GM19043 (cell line): ENCODE measurements at regions not wholly inside any gene's neighbourhood (a gene's known extent, or its start where the extent isn't known, plus 50 kb on each side); places are given as distances from the start of the nearest gene placed in this dataset.

ENCODE experiments used
- ATAC-seq: cut with Tn5 transposase; IDR thresholded peaks from one replicate; pipeline ENCODE4 v1.9.1; 2021; ENCODE audit warnings: low read depth; ENCODE audit not compliant: unreplicated experiment

DNA sequence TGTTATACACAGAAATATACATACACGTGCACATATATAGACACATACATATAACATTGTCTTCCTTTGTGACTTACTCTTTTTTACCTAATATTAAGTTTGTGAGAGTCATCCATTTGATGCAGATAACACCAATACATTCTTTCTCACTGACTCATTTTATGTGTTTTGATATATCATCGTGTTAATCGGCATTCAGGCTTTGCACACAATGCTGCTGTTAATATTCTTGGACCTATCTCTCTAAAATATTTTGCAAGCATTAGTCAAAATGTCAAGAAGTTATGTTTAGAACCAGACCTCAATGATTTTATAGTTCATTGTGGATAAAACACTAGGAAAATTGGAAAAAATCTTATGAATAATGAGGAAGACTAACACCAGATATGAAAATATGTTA lies 441.1 kb downstream of the LRATD1 start:
- no peak for ATAC-seq

DNA sequence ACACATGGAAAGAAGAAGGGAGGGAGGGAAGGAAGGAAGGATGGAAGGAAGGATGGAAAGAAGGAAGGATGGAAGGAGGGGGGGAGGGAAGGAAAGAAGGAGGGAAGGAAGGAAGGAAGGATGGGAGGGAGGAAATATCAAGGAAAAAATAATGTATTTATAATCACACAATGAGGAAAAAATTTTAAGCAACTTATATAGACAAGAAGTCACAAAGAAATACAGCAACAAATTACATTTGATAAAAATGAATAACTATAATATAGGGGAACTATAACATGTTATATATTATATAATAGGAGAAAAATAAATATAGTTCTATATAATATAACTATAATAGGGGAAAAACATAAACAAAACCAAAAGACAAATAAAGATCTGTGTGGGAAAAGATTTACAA lies 441.8 kb downstream of the LRATD1 start:
- ATAC-seq = no peak

DNA sequence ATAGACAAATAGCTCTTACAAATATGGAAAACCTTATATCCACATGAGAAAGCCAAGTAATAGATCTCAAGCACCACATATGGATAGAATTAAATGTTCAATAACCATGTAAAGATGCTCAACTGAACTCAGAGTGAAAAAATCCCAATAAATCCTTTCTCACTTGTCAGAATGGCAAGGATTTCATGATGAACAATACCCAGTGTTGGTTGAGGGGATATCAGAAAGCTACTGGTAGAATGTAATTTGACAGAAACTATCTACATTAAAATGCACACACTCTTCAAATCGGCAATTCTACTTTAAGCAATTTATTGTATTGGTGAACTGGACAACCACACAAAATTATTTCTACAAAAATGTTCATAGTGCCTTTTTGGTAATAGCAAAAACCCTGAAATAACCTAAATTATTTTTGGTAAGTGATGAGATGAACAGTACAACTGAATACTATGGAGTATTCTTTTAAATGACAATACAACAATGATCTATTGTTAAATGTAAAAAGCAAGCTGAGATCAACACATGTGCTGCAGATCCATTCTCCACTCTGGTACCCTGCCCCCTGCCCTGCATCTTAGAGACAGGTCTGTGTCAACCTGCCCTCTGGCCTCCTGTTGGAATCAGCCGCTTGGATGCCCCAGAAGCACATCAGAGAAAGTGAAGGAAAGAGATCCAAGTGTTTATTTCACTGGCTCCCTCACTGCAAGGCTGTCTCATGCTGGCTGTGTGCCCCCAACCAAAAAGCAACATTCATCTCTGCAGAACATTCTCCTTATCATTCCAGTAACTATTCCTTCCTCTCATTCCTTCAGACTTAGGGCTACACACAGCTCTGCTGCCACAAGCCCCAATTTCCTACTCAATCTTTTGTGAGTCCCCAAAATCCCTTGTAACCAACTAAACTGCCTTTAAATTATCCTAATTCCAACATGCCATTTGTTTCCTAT lies 442.5 kb downstream of the LRATD1 start:
- no peak for ATAC-seq

DNA sequence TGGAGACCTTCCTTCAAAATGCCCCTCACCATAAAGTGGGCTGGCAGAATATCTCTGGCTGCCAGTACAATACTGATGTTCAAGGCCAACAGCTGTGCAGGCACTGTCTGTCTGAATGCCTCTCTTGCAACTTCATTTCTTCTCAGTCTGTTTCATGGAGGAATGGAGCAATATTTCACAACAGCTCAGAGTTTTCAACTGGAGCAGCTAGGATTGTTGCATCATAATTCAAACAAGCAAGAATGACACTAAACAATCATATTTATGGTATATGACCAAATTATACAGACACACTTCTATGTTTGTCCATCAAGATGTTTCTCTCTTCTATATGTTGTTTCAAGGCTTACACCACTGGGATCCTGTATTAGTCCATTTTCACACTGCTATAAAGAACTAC lies 444.2 kb downstream of the LRATD1 start:
- no peak for ATAC-seq

DNA sequence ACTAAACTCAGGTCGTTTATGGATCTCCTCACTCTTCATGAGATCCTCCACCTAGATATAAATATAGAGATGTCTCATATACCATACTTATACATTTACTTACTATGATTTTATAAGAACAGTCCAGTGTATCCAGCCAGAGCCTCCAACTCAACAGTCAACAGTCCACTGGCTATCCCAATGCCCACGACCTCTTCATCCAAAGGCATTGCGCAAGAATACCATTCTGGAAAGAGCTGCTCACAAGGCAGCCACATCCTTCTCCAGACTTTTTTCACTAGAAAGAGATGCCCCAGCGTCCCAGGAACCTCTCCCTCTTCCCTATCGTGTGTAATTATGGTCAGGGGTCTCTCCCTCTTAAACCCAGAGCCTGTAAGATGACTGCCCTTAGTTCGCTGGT lies 448.8 kb downstream of the LRATD1 start:
- no peak for ATAC-seq

DNA sequence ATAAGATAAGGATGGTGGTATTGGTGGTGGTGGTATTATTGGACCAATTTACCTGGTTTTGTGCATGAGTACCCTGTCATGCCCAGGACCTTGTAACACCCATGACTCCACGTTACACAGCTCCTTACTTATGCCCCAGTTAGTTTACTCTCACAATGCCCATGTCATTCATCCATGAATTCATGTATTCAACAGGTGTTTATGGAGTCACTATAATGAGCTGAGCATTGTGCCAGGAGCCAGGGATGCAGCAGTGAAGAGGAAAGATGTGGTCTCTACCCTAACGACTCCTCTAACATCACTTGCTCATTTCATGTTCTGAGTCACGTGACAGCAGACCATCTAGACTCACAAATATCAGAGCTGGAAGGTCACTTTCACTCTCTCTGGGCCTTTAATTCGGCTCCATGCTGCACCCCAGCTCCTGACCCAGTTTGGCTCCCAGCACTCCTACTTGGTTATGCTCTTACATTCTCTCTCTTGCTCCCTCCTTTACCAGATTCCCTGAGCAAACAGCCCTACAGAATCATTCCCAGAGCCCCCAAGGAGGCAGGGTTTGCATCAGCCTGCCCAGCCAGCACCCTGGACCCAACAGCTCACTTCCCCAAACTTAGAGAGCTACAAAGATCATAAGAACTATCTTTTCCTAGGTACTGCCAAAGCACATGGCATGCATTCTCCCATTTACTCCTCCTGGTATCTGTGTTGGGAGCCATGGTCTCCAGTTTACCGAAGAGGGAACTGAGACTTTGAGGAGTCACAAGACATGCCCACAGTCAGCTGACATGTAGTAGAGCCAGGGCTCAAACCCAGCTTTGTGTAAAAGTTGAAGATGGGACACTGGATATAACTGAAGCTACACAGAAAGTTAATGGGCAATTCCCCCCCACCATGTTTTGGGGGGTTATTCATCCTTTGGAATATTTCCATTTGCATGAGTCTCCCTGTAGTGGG lies 449.9 kb downstream of the LRATD1 start:
- ATAC-seq = no peak

DNA sequence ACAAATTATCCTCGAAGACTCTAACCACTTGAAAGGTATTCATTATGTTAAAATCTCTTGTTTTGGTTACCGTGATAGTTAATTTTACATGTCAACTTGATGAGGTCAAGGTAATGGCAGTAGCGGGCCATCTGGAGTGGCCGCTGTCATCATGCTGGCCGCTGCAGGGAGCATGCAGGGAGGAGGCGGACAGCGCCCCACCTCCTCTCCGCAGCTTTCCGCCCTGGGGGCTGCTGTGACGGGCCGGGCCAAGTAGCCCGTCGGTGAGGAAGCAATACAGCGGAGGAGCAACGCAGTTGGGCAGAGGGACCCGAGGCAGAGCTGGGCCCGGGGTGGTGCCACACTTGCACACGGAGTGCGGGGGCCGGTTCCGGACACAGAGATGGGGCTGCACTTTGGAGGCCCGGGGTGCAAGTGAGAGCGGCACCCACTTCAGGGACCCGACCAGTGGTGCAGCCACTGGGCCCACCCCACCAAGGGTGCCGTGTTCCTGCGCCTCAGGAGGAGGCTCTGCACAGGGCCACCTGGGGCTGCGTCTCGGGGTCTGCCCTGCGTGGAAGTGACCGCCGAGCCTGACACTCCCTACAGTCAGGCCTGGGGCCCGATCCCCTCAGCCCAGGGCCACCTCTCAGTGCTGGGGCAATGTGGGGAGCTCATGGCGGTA lies 452.4 kb downstream of the LRATD1 start:
- no peak for ATAC-seq

DNA sequence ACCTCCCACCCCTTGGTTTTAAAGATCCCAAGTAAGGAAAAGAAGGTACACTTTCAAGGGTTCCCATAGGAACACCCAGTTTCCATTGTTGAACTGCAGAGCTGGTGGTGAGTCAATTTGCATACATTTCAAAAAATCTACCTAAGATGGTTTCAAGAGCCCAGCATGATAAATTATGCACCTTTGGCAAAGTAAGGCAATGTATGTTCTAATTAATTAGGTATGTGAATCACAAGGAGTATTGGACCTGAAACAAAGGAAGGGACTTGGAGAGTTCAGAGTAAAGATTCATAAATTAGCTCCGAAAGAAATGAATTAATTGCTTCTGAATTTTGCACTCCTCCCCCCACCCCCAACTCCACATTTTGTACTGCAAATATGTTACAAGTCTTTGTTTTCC lies 459.7 kb downstream of the LRATD1 start:
- ATAC-seq = no peak

DNA sequence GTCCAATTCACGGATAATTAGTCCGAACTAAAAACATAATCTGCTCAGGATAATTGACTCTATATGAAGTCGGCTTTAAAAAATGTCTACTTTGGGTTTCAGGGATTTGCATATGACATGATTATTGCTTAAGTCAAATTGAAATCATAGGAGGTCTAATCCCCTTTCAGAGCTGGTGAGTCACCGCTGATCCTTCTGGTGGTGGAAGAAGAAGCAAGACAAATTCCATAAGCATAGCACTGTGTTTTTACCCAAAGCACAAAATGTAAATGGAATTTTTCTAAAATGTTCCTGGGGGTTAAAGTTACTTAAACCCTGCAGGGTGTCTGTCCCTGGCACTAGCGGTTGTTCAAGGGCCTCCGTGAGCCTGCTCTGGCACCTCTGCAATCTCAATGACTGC lies 460.2 kb downstream of the LRATD1 start:
- no peak for ATAC-seq

DNA sequence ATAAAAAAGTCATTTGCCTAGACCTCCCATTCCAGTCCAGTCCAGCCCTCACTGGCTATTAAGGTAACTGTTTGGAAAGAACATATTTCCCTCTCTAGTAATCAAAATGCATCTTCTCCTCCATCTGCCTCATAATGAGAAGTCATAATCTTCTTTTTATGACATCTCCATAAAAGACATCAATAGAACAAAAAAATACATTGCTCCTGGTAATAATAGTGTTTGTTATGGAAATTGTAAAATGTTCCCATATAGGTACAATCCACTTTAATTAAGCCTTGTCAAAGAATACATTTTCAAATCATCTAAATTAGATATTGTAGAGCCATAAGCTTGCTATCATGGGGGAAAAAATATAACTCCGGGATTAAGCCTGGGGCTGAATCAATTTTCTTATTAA lies 461.6 kb downstream of the LRATD1 start:
- ATAC-seq = no peak

DNA sequence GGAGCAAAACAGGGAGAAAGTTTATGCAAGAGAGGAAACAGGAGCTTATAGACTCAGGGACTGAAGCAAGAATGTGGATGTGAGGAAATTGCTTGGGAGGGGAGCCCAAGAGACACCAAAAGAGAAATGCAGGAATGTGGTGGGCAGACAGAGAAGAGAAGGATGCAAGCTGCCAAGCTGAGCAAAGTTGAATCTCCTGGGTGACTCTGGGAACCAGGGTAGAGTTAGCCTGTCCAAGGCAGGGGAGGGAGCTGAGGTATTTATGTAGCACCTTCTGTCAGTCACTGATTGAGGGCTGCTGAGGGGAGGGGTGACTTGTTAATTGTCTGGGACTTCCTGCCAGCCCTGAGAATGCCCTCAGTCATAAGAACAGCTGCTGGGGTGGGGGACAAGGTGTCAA lies 464.3 kb downstream of the NBAS start:
- no peak for ATAC-seq

DNA sequence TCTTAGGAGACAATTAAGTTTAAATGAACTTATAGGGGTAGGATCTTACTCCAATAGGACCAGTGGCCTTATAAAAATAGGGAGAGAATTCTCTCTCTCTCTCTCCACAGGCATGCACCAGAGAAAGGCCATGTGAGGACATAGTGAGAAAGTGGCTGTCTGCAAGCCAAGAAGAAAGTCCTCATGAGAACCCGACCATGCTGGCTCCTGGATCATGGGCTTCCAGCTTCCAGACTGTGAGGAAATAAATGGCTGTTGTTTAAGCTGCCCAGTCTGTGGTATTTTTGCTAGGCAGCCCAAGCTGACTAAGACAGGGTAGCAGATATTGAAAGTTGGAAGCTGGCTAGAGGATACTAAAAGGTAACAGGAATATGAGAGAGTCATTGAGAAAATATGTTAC lies 454.0 kb downstream of the NBAS start:
- ATAC-seq = no peak

DNA sequence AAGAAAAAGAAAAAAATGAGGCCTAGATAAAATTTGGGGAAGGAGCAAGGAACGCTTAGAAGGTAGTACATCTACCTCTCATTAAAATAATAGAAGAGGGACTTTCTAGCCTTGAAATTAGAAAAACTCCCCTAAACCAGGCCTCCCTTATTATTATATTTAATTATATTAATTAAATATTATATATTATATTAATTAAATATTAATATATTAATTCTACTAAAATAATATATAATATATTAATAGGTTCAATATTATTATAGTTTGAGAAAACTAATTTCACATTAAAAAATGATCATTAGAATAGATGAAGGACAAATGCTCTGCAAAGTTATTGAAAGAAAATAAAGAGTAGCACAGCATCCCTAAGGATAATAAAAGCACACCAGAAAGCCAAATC lies 449.4 kb downstream of the NBAS start:
- ATAC-seq = no peak

DNA sequence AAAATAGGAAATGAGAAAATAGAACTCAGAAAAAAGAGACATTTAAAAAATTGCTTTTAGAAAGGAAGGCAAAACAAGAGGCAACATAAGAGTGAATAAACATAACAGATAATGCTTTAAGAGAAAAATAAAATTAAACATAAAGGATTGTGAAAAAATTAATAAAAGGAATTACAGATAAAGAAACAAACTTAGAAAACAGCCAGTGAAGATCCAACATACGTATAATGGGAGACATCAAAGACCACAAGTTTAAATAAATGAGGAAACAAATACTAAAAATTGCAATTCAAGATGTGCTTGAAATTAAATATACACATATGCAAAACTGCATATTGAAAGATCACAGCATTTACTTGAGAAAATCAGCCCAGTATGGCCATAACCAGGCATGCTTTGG lies 448.9 kb downstream of the NBAS start:
- no peak for ATAC-seq

DNA sequence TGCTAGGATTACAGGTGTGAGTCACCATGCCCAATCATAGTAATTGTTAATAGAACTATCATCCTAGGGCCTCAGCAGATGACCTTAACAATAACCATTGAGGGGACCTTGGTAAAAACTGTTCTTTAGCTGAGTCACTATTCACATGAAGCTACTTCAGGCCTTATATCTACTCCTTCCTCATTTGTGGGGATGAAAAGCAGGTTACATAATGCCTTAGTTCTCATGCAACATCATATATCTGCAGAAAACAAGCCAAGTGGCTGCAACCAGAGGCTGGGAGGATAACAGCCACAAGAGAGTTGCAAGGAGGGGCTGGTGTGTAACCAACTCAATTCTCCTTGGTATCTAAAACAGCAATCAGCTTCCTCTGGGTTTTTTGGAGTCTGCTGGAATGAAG lies 445.4 kb downstream of the NBAS start:
- no peak for ATAC-seq

DNA sequence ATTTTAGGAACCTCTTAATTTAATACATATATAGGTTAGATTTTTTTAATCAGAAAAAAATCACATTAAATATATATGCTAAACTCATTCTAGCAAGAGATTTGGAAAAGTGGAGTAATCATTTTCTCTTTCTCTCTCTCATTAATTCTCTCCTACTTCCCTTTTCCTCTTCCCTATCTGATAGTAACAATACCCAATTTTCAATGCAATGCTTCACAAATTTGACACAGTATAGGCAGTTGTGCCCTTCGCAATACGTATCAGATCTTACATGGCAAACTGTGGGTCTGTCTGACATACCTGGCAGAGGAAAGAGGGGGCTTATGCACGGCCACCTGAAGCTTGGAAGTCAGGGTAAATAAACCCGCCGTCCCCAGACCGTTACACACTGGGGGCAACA lies 444.3 kb downstream of the NBAS start:
- ATAC-seq = no peak
